ENCODE measurements at regions not wholly inside any gene's neighbourhood (a gene's known extent, or its start where the extent isn't known, plus 50 kb on each side); places are given as distances from the start of the nearest gene placed in this dataset.

DNA sequence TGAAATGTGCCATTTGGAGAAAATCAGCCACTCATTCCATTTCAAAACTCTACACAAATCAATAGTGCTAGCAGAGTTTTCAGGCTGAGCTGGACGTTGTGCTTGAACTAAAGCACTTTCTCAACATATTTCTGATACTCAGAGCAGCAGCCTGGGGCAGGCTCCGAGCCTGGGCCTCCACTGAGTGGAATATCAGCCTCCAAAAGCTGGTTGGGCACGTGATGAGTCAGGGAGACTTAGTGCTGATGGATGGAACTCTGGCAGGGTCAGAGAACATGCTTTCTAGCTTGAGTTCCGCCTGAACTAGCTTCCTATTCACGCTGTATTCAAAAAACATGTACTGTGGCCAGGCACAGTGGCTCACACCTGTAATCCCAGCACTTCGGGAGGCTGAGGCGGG, 85.8 kb upstream of the PCDH8 start:
- Histone ChIP-seq H3K27ac (ENCODE audit: insufficient read depth, low read depth, low read length) (no peak overlapping the region), H3K4me1 (ENCODE audit: control insufficient read depth, extremely low read depth, insufficient read depth, low read length) (no peaks in the 10 kb centered on the region), H3K9me3 (replicated peaks; ENCODE audit: control insufficient read depth, insufficient read depth, low read length) (no peaks in the 10 kb centered on the region), H2AFZ (ENCODE audit: low read depth, low read length) (no peak overlapping the region), H3K4me3 (replicated peaks in 1 of 3; ENCODE audit: insufficient read depth in 1 of 3, low read depth in 1 of 3, low read length in 3 of 3) (no peak overlapping the region), H4K20me1 (replicated peaks; ENCODE audit: control insufficient read depth, extremely low read depth, insufficient read depth, low read length) (no peaks in the 10 kb centered on the region), H3K4me2 (ENCODE audit: insufficient read depth, low read length) (no peak overlapping the region), H3K36me3 (ENCODE audit: control insufficient read depth in 2 of 2, extremely low read depth in 1 of 2, insufficient read depth in 2 of 2, low read length in 2 of 2) (no peaks in the 10 kb centered on the region), H3K79me2 (ENCODE audit: control insufficient read depth, insufficient read depth, low read length) (no peaks in the 10 kb centered on the region), H3K27me3 (ENCODE audit: control insufficient read depth in 2 of 2, insufficient read depth in 2 of 2, low read length in 2 of 2) (no peaks in the 10 kb centered on the region), H3K9ac (replicated peaks; ENCODE audit: extremely low read depth, insufficient read depth, low read length) (no peak overlapping the region), H3K9me1 (replicated peaks; ENCODE audit: control insufficient read depth, extremely low read depth, insufficient read depth, low read length) (no peaks in the 10 kb centered on the region)
- no peak for DNase-seq (ENCODE audit: low read depth, low spot score)
- TF ChIP-seq MYC (IDR thresholded peaks at IDR 0.05; ENCODE audit: low read depth, low read length): no peak
- no peak for TF ChIP-seq FOS (IDR thresholded peaks at IDR 0.05; ENCODE audit: borderline replicate concordance, insufficient read depth, low read length)
- no peak for TF ChIP-seq POLR2AphosphoS5 (IDR thresholded peaks at IDR 0.05; ENCODE audit: insufficient read depth, low read depth, low read length)
- TF ChIP-seq, protein P1, sequence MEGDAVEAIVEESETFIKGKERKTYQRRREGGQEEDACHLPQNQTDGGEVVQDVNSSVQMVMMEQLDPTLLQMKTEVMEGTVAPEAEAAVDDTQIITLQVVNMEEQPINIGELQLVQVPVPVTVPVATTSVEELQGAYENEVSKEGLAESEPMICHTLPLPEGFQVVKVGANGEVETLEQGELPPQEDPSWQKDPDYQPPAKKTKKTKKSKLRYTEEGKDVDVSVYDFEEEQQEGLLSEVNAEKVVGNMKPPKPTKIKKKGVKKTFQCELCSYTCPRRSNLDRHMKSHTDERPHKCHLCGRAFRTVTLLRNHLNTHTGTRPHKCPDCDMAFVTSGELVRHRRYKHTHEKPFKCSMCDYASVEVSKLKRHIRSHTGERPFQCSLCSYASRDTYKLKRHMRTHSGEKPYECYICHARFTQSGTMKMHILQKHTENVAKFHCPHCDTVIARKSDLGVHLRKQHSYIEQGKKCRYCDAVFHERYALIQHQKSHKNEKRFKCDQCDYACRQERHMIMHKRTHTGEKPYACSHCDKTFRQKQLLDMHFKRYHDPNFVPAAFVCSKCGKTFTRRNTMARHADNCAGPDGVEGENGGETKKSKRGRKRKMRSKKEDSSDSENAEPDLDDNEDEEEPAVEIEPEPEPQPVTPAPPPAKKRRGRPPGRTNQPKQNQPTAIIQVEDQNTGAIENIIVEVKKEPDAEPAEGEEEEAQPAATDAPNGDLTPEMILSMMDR (IDR thresholded peaks at IDR 0.05; ENCODE audit: extremely low read depth in 1 of 2, insufficient read depth in 1 of 2, low read depth in 1 of 2, low read length in 2 of 2): no peak
- no peak for TF ChIP-seq GATA2 (IDR thresholded peaks at IDR 0.05; ENCODE audit: insufficient read depth, insufficient read length, low read depth, low read length)
- TF ChIP-seq EZH2 (IDR thresholded peaks at IDR 0.05; ENCODE audit: borderline replicate concordance, low read depth, low read length, severe bottlenecking): no peak
- TF ChIP-seq JUN (IDR thresholded peaks at IDR 0.05; ENCODE audit: borderline replicate concordance, insufficient read depth, insufficient read length, low read depth): no peak
- no peak for TF ChIP-seq POLR2A (IDR thresholded peaks at IDR 0.05; ENCODE audit: low read depth, low read length)
- no peak for TF ChIP-seq MAX (IDR thresholded peaks at IDR 0.05; ENCODE audit: insufficient read depth, insufficient read length)
- ChIA-PET POLR2A (no interaction called here), CTCF (no interaction called here)
- intact Hi-C loops (cut with micrococcal nuclease): no loop called here
- no peak for FAIRE-seq
- BruUV-seq (replicated peaks): no TSS peak
- dilution Hi-C loops (cut with MboI; ENCODE audit: extremely low pct_ligation_motif_present, low sequenced_read_pairs): no loop called here

Data from endothelial cell of umbilical vein (primary cell).